ENCODE measurements at regions not wholly inside any gene's neighbourhood (a gene's known extent, or its start where the extent isn't known, plus 50 kb on each side); places are given as distances from the start of the nearest gene placed in this dataset.

GRCh38 chr9:108640230-108640629 is 215.6 kb downstream of the ACTL7B start:
- 81 to 100% methylated on average over 1 of the region's 1 CpG for WGBS, 2 donors
- H3K4me1 ChIP-seq = peaks cover 0 to 3% (median 0%) of the 10 kb centered on the region in 3 donors
- TF ChIP-seq POLR2A (IDR thresholded peaks at IDR 0.05) = no peak
- TF ChIP-seq, protein P1, sequence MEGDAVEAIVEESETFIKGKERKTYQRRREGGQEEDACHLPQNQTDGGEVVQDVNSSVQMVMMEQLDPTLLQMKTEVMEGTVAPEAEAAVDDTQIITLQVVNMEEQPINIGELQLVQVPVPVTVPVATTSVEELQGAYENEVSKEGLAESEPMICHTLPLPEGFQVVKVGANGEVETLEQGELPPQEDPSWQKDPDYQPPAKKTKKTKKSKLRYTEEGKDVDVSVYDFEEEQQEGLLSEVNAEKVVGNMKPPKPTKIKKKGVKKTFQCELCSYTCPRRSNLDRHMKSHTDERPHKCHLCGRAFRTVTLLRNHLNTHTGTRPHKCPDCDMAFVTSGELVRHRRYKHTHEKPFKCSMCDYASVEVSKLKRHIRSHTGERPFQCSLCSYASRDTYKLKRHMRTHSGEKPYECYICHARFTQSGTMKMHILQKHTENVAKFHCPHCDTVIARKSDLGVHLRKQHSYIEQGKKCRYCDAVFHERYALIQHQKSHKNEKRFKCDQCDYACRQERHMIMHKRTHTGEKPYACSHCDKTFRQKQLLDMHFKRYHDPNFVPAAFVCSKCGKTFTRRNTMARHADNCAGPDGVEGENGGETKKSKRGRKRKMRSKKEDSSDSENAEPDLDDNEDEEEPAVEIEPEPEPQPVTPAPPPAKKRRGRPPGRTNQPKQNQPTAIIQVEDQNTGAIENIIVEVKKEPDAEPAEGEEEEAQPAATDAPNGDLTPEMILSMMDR (IDR thresholded peaks at IDR 0.05) = no peak
- H3K9me3 ChIP-seq = no peaks in the 10 kb centered on the region
- intact Hi-C loops (cut with DNase I) = no loop called here
- no peak overlapping the region for H3K27ac ChIP-seq
- no peaks in the 10 kb centered on the region for H3K27me3 ChIP-seq
- no peak for DNase-seq
- no peak overlapping the region for H3K4me3 ChIP-seq
- no peaks in the 10 kb centered on the region for H3K36me3 ChIP-seq

DNA sequence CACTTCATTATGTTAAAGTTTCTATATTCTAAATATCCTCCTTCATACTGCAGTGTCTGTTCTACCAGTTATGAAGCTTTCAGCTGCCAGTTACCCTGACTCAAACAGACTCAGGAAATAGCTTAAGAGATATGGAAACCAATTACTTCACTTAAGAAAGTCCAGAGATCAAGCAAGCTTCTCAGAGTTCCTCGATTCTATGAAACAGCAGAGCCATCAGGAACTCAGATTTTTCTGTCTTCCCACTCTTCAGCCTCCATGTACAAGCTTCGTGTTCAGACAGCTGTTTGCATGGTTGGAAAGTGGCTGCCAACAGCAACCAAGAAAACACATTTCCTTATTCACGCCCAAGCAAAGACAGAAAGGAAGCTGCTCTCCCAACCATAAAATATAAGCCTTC is 216.1 kb downstream of the ACTL7B start:
- no peak overlapping the region for H3K27ac ChIP-seq
- H3K4me3 ChIP-seq = no peak overlapping the region
- H3K27me3 ChIP-seq = no peaks in the 10 kb centered on the region
- no peaks in the 10 kb centered on the region for H3K36me3 ChIP-seq
- WGBS, 2 donors = 29 to 43% methylated on average over 3 of the region's 3 CpGs
- H3K4me1 ChIP-seq = peaks cover 0 to 9% (median 0%) of the 10 kb centered on the region in 3 donors
- no peak for TF ChIP-seq POLR2A (IDR thresholded peaks at IDR 0.05)
- TF ChIP-seq, protein P1 (IDR thresholded peaks at IDR 0.05) = no peak
- H3K9me3 ChIP-seq = no peaks in the 10 kb centered on the region
- DNase-seq = no peak
- intact Hi-C loops (cut with DNase I) = no loop called here

DNA sequence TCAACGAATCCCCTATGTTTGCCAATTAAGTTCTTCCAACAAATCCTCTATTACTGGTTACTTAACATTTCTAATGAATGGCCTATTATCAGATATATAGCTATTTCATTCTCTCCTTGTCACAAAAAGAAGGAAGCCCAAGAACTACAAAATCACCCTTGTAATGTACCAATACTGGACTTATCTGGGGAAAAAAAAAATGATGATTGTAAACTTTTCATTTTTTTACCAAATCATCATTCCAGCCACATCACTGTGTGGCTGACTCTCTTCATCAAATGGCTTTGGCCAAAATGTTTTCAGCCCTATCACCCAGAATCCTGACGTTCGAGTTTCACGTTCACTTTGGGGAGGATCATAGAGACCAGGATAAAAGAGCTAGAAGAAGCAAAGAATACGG is 216.7 kb downstream of the ACTL7B start:
- Histone ChIP-seq H3K27me3 (no peaks in the 10 kb centered on the region), H3K4me1 (peaks cover 0 to 15% (median 0%) of the 10 kb centered on the region in 3 donors), H3K36me3 (no peaks in the 10 kb centered on the region), H3K27ac (no peak overlapping the region), H3K4me3 (no peak overlapping the region), H3K9me3 (no peaks in the 10 kb centered on the region)
- intact Hi-C loops (cut with DNase I) = no loop called here
- TF ChIP-seq, protein P1 (IDR thresholded peaks at IDR 0.05) = no peak
- TF ChIP-seq POLR2A (IDR thresholded peaks at IDR 0.05) = no peak
- WGBS, 2 donors = 79 to 90% methylated on average over 4 to 5 of the region's 5 CpGs
- DNase-seq = no peak

DNA sequence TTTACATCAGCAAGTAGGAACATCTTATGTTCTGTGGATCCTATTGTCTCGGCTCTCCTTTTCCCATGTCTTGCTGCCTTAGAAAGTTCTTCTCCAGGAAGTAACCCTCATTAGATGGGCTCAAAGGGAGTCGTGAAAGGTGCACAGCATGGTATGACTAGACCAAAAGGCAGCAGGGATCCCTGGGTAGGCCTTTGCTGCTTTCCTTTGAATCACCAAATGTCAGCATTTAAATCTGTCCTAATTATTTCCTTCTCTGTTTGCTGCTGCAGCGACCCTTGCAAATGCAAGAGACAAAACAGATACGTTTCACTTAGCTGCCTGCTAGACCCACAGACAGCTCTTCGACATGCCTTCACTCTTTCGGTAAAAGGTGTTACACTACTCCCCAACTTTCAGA is 218.4 kb downstream of the ACTL7B start:
- no peaks in the 10 kb centered on the region for H3K27me3 ChIP-seq
- no peak for DNase-seq
- TF ChIP-seq POLR2A (IDR thresholded peaks at IDR 0.05) = no peak
- TF ChIP-seq, protein P1 (IDR thresholded peaks at IDR 0.05) = no peak
- peaks cover 0 to 17% (median 0%) of the 10 kb centered on the region in 3 donors for H3K4me1 ChIP-seq
- intact Hi-C loops (cut with DNase I) = no loop called here
- H3K4me3 ChIP-seq = no peak overlapping the region
- 74% methylated on average over 6 of the region's 6 CpGs for WGBS, 2 donors
- no peaks in the 10 kb centered on the region for H3K9me3 ChIP-seq
- no peaks in the 10 kb centered on the region for H3K36me3 ChIP-seq
- no peak overlapping the region for H3K27ac ChIP-seq

- no peaks in the 10 kb centered on the region for H3K36me3 ChIP-seq
- 54 to 63% methylated on average over 2 of the region's 2 CpGs for WGBS, 2 donors
- no peaks in the 10 kb centered on the region for H3K27me3 ChIP-seq
- H3K4me3 ChIP-seq = no peak overlapping the region
- no peak overlapping the region for H3K27ac ChIP-seq
- H3K4me1 ChIP-seq = peaks cover 0 to 17% (median 0%) of the 10 kb centered on the region in 3 donors
- intact Hi-C loops (cut with DNase I) = no loop called here
- TF ChIP-seq, protein P1 (IDR thresholded peaks at IDR 0.05) = no peak
- no peak for TF ChIP-seq POLR2A (IDR thresholded peaks at IDR 0.05)
- H3K9me3 ChIP-seq = no peaks in the 10 kb centered on the region
- DNase-seq = no peak
Observed at GRCh38 chr9:108636013-108636412, 219.8 kb downstream of the ACTL7B start.
